SJSA1 (cell line): ENCODE measurements at regions not wholly inside any gene's neighbourhood (a gene's known extent, or its start where the extent isn't known, plus 50 kb on each side); places are given as distances from the start of the nearest gene placed in this dataset.

Source experiments
- DNase-seq, 2 experiments: peaks; one replicate each; pipeline ENCODE4 v3.0.0-alpha.2; 2015 to 2020; ENCODE audit warnings: low spot score in 2 of 2, low read depth in 1 of 2
- H3K27ac ChIP-seq: fragments of 250-450 bp; sonication (Bioruptor Pico); 2 replicates; pipeline ENCODE4 v1.5.1; 2020; ENCODE audit warnings: mild to moderate bottlenecking, moderate library complexity
- H3K27me3 ChIP-seq: fragments of 250-450 bp; sonication (Bioruptor Pico); replicated peaks from 2 replicates; pipeline ENCODE4 v1.5.1; 2020; ENCODE audit warnings: mild to moderate bottlenecking, moderate library complexity
- H3K36me3 ChIP-seq: fragments of 250-450 bp; sonication (Bioruptor Pico); 2 replicates; pipeline ENCODE4 v1.5.1; 2020; ENCODE audit warnings: mild to moderate bottlenecking
- H3K4me1 ChIP-seq: fragments of 250-450 bp; sonication (Bioruptor Pico); replicated peaks from 2 replicates; pipeline ENCODE4 v1.6.1; 2021; ENCODE audit warnings: mild to moderate bottlenecking
- H3K4me3 ChIP-seq: fragments of 250-450 bp; sonication (Bioruptor Pico); 2 replicates; pipeline ENCODE4 v1.5.1; 2020; ENCODE audit warnings: mild to moderate bottlenecking
- H3K9me3 ChIP-seq: fragments of 250-450 bp; sonication (Bioruptor Pico); replicated peaks from 2 replicates; pipeline ENCODE4 v1.5.1; 2020; ENCODE audit warnings: mild to moderate bottlenecking

DNA sequence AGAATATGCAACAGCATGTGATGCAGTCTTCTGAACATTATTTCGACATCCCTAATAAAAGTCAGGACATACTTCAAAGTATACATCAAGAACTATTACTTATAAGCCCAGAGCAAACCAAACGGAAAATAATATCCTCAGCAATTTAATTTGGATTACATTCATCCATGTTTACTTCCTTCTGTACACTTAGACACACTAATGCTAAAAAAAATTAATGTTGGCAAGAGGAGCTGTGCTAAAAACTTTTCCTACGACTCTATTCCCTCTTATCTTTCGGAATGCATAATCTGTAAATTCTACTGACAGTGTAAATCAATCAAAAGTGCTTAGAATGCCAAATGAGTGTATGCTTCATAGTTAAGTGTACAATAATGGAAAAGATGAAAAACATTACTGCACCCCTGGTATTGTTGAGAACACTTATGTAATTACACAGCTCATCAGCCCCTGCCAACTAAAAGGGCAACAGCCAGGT is 301.2 kb upstream of the HSF2 start:
- DNase-seq: no peak
- H3K4me3 ChIP-seq: no peak overlapping the region
- H3K27me3 ChIP-seq: no peaks in the 10 kb centered on the region
- no peaks in the 10 kb centered on the region for H3K36me3 ChIP-seq
- H3K4me1 ChIP-seq: no peaks in the 10 kb centered on the region
- H3K27ac ChIP-seq: no peak overlapping the region
- no peaks in the 10 kb centered on the region for H3K9me3 ChIP-seq

DNA sequence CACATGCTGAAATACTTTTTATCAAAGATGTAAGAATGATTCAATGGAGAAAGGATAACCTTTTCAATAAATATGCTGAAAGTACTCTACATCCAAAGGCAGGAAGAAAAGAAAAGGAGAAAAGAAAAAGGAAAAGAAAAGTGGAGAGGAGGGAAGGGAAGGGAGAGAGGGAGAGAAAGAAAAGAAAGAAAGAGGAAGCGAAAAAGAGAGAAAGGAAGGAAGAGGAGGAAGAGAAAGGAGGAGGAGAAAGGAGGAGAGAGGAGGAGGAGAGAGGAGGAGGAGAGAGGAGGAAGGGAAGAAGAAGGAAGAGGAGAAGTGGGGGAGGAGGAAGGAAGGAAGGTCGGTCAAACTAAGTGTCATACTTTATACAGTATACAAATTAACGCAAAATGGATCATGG is 297.4 kb upstream of the HSF2 start:
- H3K27me3 ChIP-seq: no peaks in the 10 kb centered on the region
- H3K4me1 ChIP-seq: no peaks in the 10 kb centered on the region
- no peaks in the 10 kb centered on the region for H3K9me3 ChIP-seq
- H3K4me3 ChIP-seq: no peak overlapping the region
- H3K27ac ChIP-seq: no peak overlapping the region
- DNase-seq: no peak
- H3K36me3 ChIP-seq: no peaks in the 10 kb centered on the region

DNA sequence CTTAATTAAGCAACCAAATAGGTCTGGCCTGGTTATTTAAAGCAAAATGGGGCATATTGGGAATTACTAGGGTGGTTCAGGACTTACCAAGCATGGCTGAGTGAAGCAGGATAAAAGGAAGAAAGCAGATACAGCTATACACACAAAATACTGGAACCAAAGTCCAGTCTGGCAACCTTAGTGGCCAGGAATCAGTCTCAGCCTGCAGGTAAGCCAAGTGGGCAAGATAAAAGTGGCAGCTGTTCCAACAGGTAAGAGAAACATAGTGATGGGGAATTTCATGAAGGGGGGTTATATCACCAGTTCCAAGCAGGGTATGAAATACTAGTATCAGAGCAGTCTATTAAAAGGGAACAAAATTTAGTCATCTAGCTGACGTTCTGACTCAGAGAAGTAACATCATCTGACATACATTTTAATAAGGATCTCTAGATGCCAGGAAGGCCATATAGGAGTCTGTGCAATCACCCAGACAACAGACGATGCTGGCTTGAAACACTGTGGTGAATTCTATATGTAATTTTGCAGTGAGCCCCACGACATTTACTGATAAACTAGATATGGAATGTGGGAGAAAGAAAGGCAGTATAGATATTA is 292.1 kb upstream of the HSF2 start:
- no peaks in the 10 kb centered on the region for H3K36me3 ChIP-seq
- no peak overlapping the region for H3K4me3 ChIP-seq
- H3K9me3 ChIP-seq: no peaks in the 10 kb centered on the region
- DNase-seq: no peak
- H3K27me3 ChIP-seq: no peaks in the 10 kb centered on the region
- H3K27ac ChIP-seq: no peak overlapping the region
- H3K4me1 ChIP-seq: no peaks in the 10 kb centered on the region

DNA sequence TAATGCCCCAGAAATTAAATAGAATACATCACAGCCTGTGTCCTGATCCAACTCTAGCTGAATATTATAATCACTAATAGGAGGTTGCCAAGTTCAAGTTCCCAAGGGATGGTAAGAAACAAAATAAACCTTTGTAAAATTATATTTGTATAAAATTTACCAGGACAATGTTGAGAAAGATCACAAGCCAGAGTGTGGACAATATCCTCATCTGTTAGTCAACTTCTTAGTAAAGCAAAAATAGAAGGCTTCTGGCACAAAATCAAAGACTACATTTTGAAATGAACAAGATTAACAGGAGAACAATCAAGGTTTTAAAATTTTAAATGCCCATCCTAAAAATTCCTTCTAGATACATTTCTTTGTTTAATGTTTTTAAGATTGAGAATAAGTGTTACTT is 290.4 kb upstream of the HSF2 start:
- H3K27ac ChIP-seq: no peak overlapping the region
- H3K4me1 ChIP-seq: no peaks in the 10 kb centered on the region
- H3K9me3 ChIP-seq: no peaks in the 10 kb centered on the region
- H3K4me3 ChIP-seq: no peak overlapping the region
- H3K36me3 ChIP-seq: no peaks in the 10 kb centered on the region
- H3K27me3 ChIP-seq: no peaks in the 10 kb centered on the region
- DNase-seq: no peak

DNA sequence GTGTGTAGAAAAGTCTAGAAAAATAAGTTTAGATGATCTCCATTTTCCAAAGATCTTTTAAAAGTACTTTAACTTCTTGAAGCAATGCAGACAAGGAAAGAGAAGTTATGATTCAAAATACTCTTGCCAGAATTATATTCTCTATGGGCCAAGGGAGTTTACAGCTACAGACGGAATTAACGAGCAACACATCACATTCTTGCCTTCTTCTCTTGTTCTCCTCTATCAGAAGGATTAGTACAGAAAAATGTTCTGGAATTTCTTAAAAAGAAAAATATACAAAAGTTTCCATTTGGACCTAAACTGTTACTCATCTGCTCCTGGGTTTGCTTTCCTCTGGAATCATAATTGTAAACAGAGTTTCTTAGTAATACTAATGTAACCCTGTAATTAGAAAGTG is 284.7 kb upstream of the HSF2 start:
- DNase-seq: no peak
- Histone ChIP-seq H3K4me1 (no peaks in the 10 kb centered on the region), H3K9me3 (no peaks in the 10 kb centered on the region), H3K27me3 (no peaks in the 10 kb centered on the region), H3K36me3 (no peaks in the 10 kb centered on the region), H3K27ac (no peak overlapping the region), H3K4me3 (no peak overlapping the region)

DNA sequence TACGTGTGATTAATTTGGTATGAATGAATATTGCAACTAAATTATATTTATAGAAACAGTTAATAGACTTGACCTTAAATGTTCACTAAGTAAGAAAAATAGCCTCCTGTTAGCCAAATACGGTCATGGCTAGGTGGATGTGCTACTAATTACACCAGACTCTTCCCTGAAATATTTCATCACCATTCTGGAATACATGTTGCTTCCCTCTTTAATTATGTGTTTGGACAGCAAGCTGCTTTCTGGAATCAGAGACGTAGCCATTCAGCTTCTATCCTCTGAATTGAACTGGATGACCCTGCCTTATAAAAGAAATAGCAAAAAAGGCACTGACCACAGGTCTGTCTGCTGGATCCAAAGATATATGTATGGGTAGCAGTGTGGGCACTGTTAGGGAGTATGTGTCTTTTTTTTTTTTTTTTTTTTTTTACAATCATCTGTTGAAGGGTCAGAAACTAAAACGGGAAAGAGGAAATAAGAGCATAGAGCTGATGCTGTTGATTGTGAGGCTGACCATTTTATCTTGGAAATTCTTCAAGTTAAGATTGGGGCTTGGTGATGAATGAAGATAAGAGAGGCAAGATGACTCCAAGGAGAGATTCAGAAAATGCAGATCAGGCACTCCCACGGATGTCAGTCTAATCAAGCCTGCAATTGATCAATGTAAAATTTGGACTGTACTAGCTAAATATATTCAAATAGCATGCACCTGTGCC is 283.2 kb upstream of the HSF2 start:
- Histone ChIP-seq H3K9me3 (no peaks in the 10 kb centered on the region), H3K4me1 (no peaks in the 10 kb centered on the region), H3K27me3 (no peaks in the 10 kb centered on the region), H3K36me3 (no peaks in the 10 kb centered on the region), H3K27ac (no peak overlapping the region), H3K4me3 (no peak overlapping the region)
- no peak for DNase-seq

DNA sequence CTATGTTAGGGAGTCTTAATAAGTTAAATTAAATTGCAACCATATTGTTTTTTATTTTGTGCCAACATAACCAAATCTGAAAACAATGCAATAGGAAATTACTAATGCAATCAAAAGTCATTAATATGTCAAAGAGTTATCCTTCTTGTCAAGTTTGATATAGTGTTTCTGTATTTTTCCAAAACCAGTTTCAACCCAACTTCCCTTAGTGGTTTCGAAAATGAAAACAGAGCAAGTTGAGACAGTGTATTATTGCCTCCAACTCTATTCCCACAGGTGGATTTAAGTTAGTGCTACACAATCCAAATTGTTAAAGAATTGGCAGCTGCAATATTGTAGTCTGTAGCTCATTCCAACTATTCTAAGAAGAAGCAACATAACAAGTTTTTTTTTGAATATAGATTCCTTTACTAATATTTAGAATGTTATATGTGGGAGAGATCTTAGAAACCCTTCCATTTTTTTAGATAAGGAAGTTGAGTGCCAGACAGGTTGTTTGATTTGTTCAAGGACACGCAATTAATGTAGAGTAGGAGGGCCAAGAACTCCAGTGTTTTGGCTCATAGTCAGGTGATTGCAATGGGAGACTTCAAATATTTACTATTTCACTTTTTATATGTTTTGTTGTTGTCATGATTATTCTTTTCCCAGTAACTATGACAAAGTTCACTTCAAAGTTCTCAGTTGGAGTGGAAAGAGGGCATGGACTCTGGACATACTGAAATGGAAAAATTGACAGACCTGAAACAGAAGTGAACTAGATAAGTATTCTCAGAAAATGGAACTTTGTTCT is 282.4 kb upstream of the HSF2 start:
- H3K27me3 ChIP-seq: no peaks in the 10 kb centered on the region
- no peaks in the 10 kb centered on the region for H3K9me3 ChIP-seq
- H3K4me3 ChIP-seq: no peak overlapping the region
- H3K4me1 ChIP-seq: no peaks in the 10 kb centered on the region
- no peak overlapping the region for H3K27ac ChIP-seq
- DNase-seq: no peak
- H3K36me3 ChIP-seq: no peaks in the 10 kb centered on the region

DNA sequence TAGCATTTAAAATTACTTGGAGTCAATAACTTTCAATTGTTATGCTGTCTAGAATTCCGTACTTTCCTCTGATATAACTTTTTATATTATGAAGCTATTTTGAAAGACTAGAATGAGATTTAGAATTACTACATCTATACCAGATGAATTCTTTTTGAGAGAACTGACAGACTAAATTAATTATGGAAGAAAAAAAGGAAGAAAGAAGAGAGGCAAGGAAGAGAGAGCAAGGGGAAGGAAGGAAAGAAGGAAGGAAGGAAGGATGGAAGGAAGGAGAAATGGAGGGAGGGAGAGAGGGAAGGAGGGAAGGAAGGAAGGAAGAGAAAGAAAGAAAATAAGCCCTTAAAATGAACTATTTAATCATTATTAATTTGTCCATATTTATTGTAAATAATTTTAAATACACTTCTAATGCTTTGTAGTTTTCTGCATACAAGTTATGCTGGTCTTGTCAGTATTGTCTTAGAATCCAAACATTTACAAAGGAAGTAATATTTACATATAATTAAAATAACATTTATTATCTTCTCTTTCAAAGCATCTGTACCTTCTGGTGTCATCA is 280.4 kb upstream of the HSF2 start:
- no peak for DNase-seq
- Histone ChIP-seq H3K4me1 (no peaks in the 10 kb centered on the region), H3K27ac (no peak overlapping the region), H3K27me3 (no peaks in the 10 kb centered on the region), H3K4me3 (no peak overlapping the region), H3K36me3 (no peaks in the 10 kb centered on the region), H3K9me3 (no peaks in the 10 kb centered on the region)

DNA sequence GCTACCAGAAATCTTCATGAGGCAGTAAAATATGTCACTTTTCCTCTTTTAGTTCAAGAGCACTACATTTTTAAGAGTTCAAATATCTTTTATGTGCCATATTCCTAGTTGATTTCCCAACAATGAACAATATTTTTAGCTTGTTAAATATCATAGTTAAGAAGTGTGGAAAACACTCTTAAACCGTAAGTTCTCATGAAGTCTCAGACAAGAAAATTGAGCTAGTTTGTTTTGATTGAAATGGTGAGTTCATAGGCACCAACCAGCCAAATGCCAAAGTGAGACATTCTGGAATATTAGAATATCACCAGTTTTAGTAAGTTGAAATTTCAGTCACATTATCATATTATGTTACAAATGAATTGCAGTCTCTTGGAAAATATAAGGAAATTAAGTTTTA is 277.2 kb upstream of the HSF2 start:
- DNase-seq: no peak
- no peaks in the 10 kb centered on the region for H3K4me1 ChIP-seq
- no peaks in the 10 kb centered on the region for H3K36me3 ChIP-seq
- no peaks in the 10 kb centered on the region for H3K9me3 ChIP-seq
- H3K4me3 ChIP-seq: no peak overlapping the region
- H3K27me3 ChIP-seq: no peaks in the 10 kb centered on the region
- no peak overlapping the region for H3K27ac ChIP-seq

DNA sequence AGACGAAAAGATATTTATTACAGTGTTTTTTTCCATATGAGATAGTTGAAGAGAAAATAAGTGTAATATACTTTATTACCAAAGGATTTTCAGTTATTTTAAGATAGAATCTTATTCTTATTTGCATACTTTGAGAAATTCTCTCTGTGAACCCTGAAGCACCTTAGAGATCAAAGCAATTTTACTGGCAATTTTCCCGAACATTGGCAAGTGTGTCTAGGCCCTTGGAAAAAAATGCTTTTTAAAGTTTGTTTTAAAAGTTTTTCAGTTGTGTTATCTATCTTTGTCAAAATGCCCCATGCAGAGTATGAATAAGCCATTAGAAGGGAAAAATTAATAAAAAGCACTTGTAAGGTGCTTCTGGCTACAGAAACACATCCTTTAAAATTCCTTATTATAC is 276.8 kb upstream of the HSF2 start:
- H3K36me3 ChIP-seq: no peaks in the 10 kb centered on the region
- H3K4me3 ChIP-seq: no peak overlapping the region
- no peaks in the 10 kb centered on the region for H3K9me3 ChIP-seq
- no peaks in the 10 kb centered on the region for H3K4me1 ChIP-seq
- no peak for DNase-seq
- no peaks in the 10 kb centered on the region for H3K27me3 ChIP-seq
- no peak overlapping the region for H3K27ac ChIP-seq

DNA sequence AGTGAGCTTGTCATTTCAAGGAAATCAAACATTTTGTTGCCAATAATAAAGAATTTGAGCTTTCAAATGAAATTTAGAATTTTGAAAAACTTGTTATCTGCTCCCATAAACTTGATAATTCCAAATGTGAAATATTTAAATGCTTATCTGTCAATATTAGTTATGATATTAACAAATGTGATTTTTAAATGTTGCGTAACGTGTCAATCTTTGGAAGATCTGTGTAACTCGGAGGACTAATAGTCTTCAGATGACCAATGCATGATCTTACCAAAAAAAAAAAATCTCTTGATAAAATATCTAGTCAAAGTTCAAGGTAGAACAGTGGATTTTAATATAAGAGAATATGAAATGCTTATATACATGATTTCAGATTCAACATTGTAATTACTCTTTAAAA is 274.5 kb upstream of the HSF2 start:
- Histone ChIP-seq H3K4me3 (no peak overlapping the region), H3K27ac (no peak overlapping the region)
- no peak for DNase-seq

DNA sequence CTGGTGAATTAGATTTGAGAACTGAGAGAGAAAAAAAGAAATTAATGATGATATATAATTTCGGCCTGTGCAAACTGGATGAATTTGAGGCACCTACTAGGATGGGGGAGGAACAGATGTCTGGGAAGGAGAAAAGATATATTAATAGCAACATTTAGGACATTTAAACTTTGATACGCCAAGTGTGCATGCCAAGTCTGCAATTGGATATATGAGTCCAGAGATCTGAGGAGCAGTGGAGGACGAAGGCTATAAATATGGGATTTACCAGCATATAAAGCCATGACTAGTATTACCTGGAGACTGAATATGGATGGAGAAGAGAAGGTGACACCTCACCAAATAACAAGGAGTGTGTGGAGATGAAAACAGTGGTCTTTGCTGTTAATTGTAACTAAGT is 272.6 kb upstream of the HSF2 start:
- no peaks in the 10 kb centered on the region for H3K4me1 ChIP-seq
- DNase-seq: no peak
- H3K9me3 ChIP-seq: no peaks in the 10 kb centered on the region
- no peaks in the 10 kb centered on the region for H3K36me3 ChIP-seq
- H3K27me3 ChIP-seq: no peaks in the 10 kb centered on the region
- H3K27ac ChIP-seq: no peak overlapping the region
- H3K4me3 ChIP-seq: no peak overlapping the region

More for the DNA sequence above, 274.5 kb upstream of the HSF2 start:
- H3K36me3 ChIP-seq: no peaks in the 10 kb centered on the region
- no peaks in the 10 kb centered on the region for H3K4me1 ChIP-seq
- H3K27me3 ChIP-seq: no peaks in the 10 kb centered on the region
- H3K9me3 ChIP-seq: no peaks in the 10 kb centered on the region

DNA sequence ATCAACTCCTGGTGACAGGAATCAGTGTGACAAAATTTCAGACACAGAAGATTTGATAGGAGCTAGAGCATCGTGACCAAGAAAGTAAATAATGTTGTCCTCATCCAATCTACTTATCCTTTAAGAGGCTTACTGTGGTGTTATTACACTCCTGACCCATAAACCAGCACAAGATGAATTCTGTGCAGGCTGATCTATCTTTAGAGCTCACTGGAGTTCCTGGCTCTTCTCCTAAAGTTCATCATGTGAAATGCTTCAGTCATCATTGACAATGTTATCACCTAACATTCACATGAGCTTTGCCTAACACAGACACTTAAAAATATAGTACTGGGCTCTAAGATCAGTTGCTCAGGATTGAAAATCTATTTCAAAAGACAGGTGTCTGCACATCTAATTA is 271.0 kb upstream of the HSF2 start:
- Histone ChIP-seq H3K27ac (no peak overlapping the region), H3K27me3 (no peaks in the 10 kb centered on the region), H3K4me3 (no peak overlapping the region), H3K4me1 (no peaks in the 10 kb centered on the region), H3K9me3 (no peaks in the 10 kb centered on the region), H3K36me3 (no peaks in the 10 kb centered on the region)
- DNase-seq: no peak
